GM12878 (cell line): ENCODE measurements at regions not wholly inside any gene's neighbourhood (a gene's known extent, or its start where the extent isn't known, plus 50 kb on each side); places are given as distances from the start of the nearest gene placed in this dataset.

Experiments used
- CTCF ChIP-seq, 3 experiments: IDR thresholded peaks in 2 of 3; conservative IDR thresholded peaks in 1 of 3; 2 replicates each; pipeline ENCODE4 v1.5.1; 2011; ENCODE audit warnings: low read depth in 3 of 3, low read length in 3 of 3, mild to moderate bottlenecking in 3 of 3, control low read depth in 2 of 3, moderate library complexity in 2 of 3, inconsistent platforms in 1 of 3, mixed read lengths in 1 of 3; ENCODE audit not compliant: control insufficient read depth in 2 of 3, insufficient read depth in 1 of 3; ENCODE audit errors: extremely low read depth in 1 of 3
- EZH2 ChIP-seq: IDR thresholded peaks from 2 replicates; pipeline ENCODE4 v1.6.1; 2012; ENCODE audit warnings: low read depth, mild to moderate bottlenecking, control low read depth, inconsistent platforms, low read length, borderline replicate concordance; ENCODE audit not compliant: control insufficient read depth
- SMC3 ChIP-seq: IDR thresholded peaks from 2 replicates; pipeline ENCODE4 v1.6.1; 2011; ENCODE audit warnings: low read length, improper control_type of control experiment, borderline replicate concordance

- TF ChIP-seq EZH2 = no peak
- TF ChIP-seq CTCF (IDR thresholded peaks at IDR 0.05 in 2 of 3, conservative IDR thresholded peaks at IDR 0.05 in 1 of 3; ENCODE audit: control insufficient read depth in 2 of 3, extremely low read depth in 1 of 3, insufficient read depth in 1 of 3, low read depth in 3 of 3, low read length in 3 of 3) = no peak
- TF ChIP-seq SMC3 = no peak
Observed at GRCh38 chr1:200319148-200319547, 90.7 kb downstream of the ZNF281 start.
